K562 (cell line): ENCODE measurements at regions not wholly inside any gene's neighbourhood (a gene's known extent, or its start where the extent isn't known, plus 50 kb on each side); places are given as distances from the start of the nearest gene placed in this dataset.

ENCODE experiments used
- FOXA1 ChIP-seq: fragments of 450-650 bp; IDR thresholded peaks from 2 replicates; pipeline ENCODE4 v1.6.1; 2016; ENCODE audit warnings: mild to moderate bottlenecking, borderline replicate concordance
- HDGF ChIP-seq: fragments of 450-650 bp; IDR thresholded peaks from 2 replicates; pipeline ENCODE4 v1.6.1; 2016
- POLR2A ChIP-seq: fragments of 450-650 bp; conservative IDR thresholded peaks from 2 replicates; pipeline ENCODE4 v1.6.1; 2016
- POLR2AphosphoS5 ChIP-seq: IDR thresholded peaks from 2 replicates; pipeline ENCODE4 v1.6.1; 2011; ENCODE audit warnings: mild to moderate bottlenecking, low read depth, low read length, moderate library complexity; ENCODE audit not compliant: control insufficient read depth, insufficient read depth
- SMC3 ChIP-seq: conservative IDR thresholded peaks from 2 replicates; pipeline ENCODE4 v1.6.1; 2011; ENCODE audit warnings: low read depth, low read length, improper control_type of control experiment; ENCODE audit not compliant: insufficient read depth
- TAF9B ChIP-seq: fragments of 450-650 bp; IDR thresholded peaks from 2 replicates; pipeline ENCODE4 v1.6.1; 2018; ENCODE audit warnings: mild to moderate bottlenecking; ENCODE audit not compliant: partially characterized antibody
- ZNF354B ChIP-seq: fragments of 250-450 bp; sonication (Bioruptor Pico); IDR thresholded peaks from 2 replicates; pipeline ENCODE4 v1.4.0; 2020
- TF ChIP-seq, protein P1 (sequence below), 3 experiments: IDR thresholded peaks in 2 of 3; conservative IDR thresholded peaks in 1 of 3; 2 replicates each; pipeline ENCODE4 v1.5.1; 2011 to 2012; ENCODE audit warnings: low read length in 3 of 3, mild to moderate bottlenecking in 3 of 3, control low read depth in 2 of 3, improper control_type of control experiment in 1 of 3, inconsistent platforms in 1 of 3, low read depth in 1 of 3, mixed read lengths in 1 of 3, moderate library complexity in 1 of 3; ENCODE audit not compliant: insufficient read depth in 2 of 3

DNA sequence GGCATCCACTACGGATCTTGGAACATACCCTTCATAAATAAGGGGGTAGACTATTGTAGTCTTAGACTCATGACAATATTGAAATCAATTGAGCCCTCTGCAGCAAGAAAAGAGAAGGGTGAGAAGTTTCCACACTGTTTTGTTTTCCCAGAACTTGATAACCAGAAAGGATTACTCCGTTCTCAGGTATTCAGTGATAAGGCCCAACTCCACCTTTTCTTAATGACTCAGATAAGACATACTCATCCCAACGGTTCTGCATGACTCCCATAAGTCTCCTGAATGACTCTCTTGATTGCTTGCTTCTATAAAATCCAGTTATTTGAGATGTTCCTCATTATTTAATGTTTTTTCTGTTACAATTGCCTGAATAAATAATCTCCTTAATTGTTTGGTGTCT, 111.7 kb downstream of the PABPC4L start:
- no peak for TF ChIP-seq POLR2A
- TF ChIP-seq, protein P1, sequence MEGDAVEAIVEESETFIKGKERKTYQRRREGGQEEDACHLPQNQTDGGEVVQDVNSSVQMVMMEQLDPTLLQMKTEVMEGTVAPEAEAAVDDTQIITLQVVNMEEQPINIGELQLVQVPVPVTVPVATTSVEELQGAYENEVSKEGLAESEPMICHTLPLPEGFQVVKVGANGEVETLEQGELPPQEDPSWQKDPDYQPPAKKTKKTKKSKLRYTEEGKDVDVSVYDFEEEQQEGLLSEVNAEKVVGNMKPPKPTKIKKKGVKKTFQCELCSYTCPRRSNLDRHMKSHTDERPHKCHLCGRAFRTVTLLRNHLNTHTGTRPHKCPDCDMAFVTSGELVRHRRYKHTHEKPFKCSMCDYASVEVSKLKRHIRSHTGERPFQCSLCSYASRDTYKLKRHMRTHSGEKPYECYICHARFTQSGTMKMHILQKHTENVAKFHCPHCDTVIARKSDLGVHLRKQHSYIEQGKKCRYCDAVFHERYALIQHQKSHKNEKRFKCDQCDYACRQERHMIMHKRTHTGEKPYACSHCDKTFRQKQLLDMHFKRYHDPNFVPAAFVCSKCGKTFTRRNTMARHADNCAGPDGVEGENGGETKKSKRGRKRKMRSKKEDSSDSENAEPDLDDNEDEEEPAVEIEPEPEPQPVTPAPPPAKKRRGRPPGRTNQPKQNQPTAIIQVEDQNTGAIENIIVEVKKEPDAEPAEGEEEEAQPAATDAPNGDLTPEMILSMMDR (IDR thresholded peaks at IDR 0.05 in 2 of 3, conservative IDR thresholded peaks at IDR 0.05 in 1 of 3; ENCODE audit: insufficient read depth in 2 of 3, low read depth in 1 of 3, low read length in 3 of 3) = no peak
- TF ChIP-seq POLR2AphosphoS5 = no peak
- TF ChIP-seq TAF9B = no peak
- no peak for TF ChIP-seq HDGF
- no peak for TF ChIP-seq SMC3
- TF ChIP-seq FOXA1 = no peak
- no peak for TF ChIP-seq ZNF354B (CRISPR knock-in tag)
